CD4-positive, alpha-beta T cell treated with Interleukin-2 at 100 ng/mL for 4 hours (primary cell): ENCODE measurements at regions not wholly inside any gene's neighbourhood (a gene's known extent, or its start where the extent isn't known, plus 50 kb on each side); places are given as distances from the start of the nearest gene placed in this dataset.
"Not testable (repeated sequence)": the region's sequence is repeated elsewhere in the genome, so short reads cannot be mapped to it uniquely, and the experiment has no call there.

Experiments used
- DNase-seq: peaks from one replicate; pipeline ENCODE4 v3.0.0-alpha.2; 2020; ENCODE audit warnings: low spot score

- not testable (repeated sequence) for DNase-seq
Measured at GRCh38 chr6:25160134-25160533, 119.0 kb upstream of the CARMIL1 start.

GRCh38 chr6:25165177-25165576 is 114.0 kb upstream of the CARMIL1 start:
- DNase-seq: no peak

GRCh38 chr6:25165800-25166199 is 113.4 kb upstream of the CARMIL1 start:
- no peak for DNase-seq

GRCh38 chr6:25166955-25167748 is 112.0 kb upstream of the CARMIL1 start:
- no peak for DNase-seq

- no peak for DNase-seq
Measured at GRCh38 chr6:25167961-25168360, 111.2 kb upstream of the CARMIL1 start.

- DNase-seq: no peak
Measured at GRCh38 chr6:25168637-25169036, 110.5 kb upstream of the CARMIL1 start.

- no peak for DNase-seq
Measured at GRCh38 chr6:25169553-25169952, 109.6 kb upstream of the CARMIL1 start.

- no peak for DNase-seq
Measured at GRCh38 chr6:25169961-25170360, 109.2 kb upstream of the CARMIL1 start.

GRCh38 chr6:25170640-25171039 is 108.5 kb upstream of the CARMIL1 start:
- DNase-seq: no peak

- no peak for DNase-seq
Measured at GRCh38 chr6:25171301-25171700, 107.9 kb upstream of the CARMIL1 start.

- DNase-seq: no peak
Measured at GRCh38 chr6:25172819-25173218, 106.4 kb upstream of the CARMIL1 start.

- DNase-seq: no peak
Measured at GRCh38 chr6:25173246-25173645, 105.9 kb upstream of the CARMIL1 start.

GRCh38 chr6:25173951-25174474 is 105.2 kb upstream of the CARMIL1 start:
- no peak for DNase-seq

GRCh38 chr6:25174678-25175077 is 104.5 kb upstream of the CARMIL1 start:
- DNase-seq: no peak

- no peak for DNase-seq
Measured at GRCh38 chr6:25175196-25175595, 104.0 kb upstream of the CARMIL1 start.

GRCh38 chr6:25175681-25176080 is 103.5 kb upstream of the CARMIL1 start:
- DNase-seq: peak; percentile 10

- no peak for DNase-seq
Measured at GRCh38 chr6:25176466-25176865, 102.7 kb upstream of the CARMIL1 start.

GRCh38 chr6:25177500-25178028 is 101.6 kb upstream of the CARMIL1 start:
- no peak for DNase-seq

GRCh38 chr6:25178336-25179035 is 100.7 kb upstream of the CARMIL1 start:
- DNase-seq: no peak

- DNase-seq: no peak
Measured at GRCh38 chr6:25179051-25179778, 100.0 kb upstream of the CARMIL1 start.

GRCh38 chr6:25180630-25181349 is 98.4 kb upstream of the CARMIL1 start:
- no peak for DNase-seq

- DNase-seq: no peak
Measured at GRCh38 chr6:25181350-25181724, 97.8 kb upstream of the CARMIL1 start.
